ENCODE measurements at regions not wholly inside any gene's neighbourhood (a gene's known extent, or its start where the extent isn't known, plus 50 kb on each side); places are given as distances from the start of the nearest gene placed in this dataset.

- H3K4me3 ChIP-seq (ENCODE audit: low read depth, low read length) = no peak overlapping the region
- no peaks in the 10 kb centered on the region for H3K9me3 ChIP-seq (ENCODE audit: control insufficient read depth, insufficient read depth, low read depth, low read length)
- TF ChIP-seq SALL2 (tag by site-specific recombination; IDR thresholded peaks at IDR 0.05; ENCODE audit: borderline replicate concordance) (no peak), TCF7L2 (IDR thresholded peaks at IDR 0.05; ENCODE audit: borderline replicate concordance, low read depth, low read length) (no peak)
- ChIA-PET CTCF (interaction anchor here (0.7 kb wide), 1 partner anchor 522 kb away, joined by 3 read pairs; no protein-coding TSS in a partner anchor), POLR2A (no interaction called here)
- H3K4me1 ChIP-seq (ENCODE audit: control insufficient read depth, insufficient read depth, low read length) = no peaks in the 10 kb centered on the region
- H3K36me3 ChIP-seq (ENCODE audit: control insufficient read depth in 2 of 2, insufficient read depth in 1 of 2, low read length in 2 of 2) = no peaks in the 10 kb centered on the region
- no peak overlapping the region for H3K27ac ChIP-seq (ENCODE audit: extremely low read depth, low read depth, low read length)
Measured at GRCh38 chr2:16466821-16467151, 198.8 kb downstream of the CYRIA start.

- Histone ChIP-seq H3K27ac (ENCODE audit: extremely low read depth, low read depth, low read length) (no peak overlapping the region), H3K4me1 (ENCODE audit: control insufficient read depth, insufficient read depth, low read length) (no peaks in the 10 kb centered on the region), H3K9me3 (ENCODE audit: control insufficient read depth, insufficient read depth, low read depth, low read length) (no peaks in the 10 kb centered on the region), H3K4me3 (ENCODE audit: low read depth, low read length) (no peak overlapping the region), H3K36me3 (ENCODE audit: control insufficient read depth in 2 of 2, insufficient read depth in 1 of 2, low read length in 2 of 2) (no peaks in the 10 kb centered on the region)
- POLR2A ChIA-PET = no interaction called here
- TF ChIP-seq ZNF76 (tag by site-specific recombination; IDR thresholded peaks at IDR 0.05; ENCODE audit: borderline replicate concordance, low read depth) (no peak), ZNF248 (tag by site-specific recombination; IDR thresholded peaks at IDR 0.05) (no peak)
- CTCF ChIA-PET = interaction anchor here (0.7 kb wide), 1 partner anchor 522 kb away, joined by 3 read pairs; no protein-coding TSS in a partner anchor
Measured at GRCh38 chr2:16466133-16466820, 199.4 kb downstream of the CYRIA start.

GRCh38 chr2:16464641-16465040, 201.0 kb downstream of the CYRIA start:
- no peaks in the 10 kb centered on the region for H3K36me3 ChIP-seq (ENCODE audit: control insufficient read depth in 2 of 2, insufficient read depth in 1 of 2, low read length in 2 of 2)
- H3K4me3 ChIP-seq (ENCODE audit: low read depth, low read length) = no peak overlapping the region
- ChIA-PET CTCF (no interaction called here), POLR2A (no interaction called here)
- no peaks in the 10 kb centered on the region for H3K9me3 ChIP-seq (ENCODE audit: control insufficient read depth, insufficient read depth, low read depth, low read length)
- no peak overlapping the region for H3K27ac ChIP-seq (ENCODE audit: extremely low read depth, low read depth, low read length)
- TF ChIP-seq ZNF366 (tag by site-specific recombination; conservative IDR thresholded peaks at IDR 0.05) = no peak
- no peak for TF ChIP-seq ZBTB17 (tag by site-specific recombination; IDR thresholded peaks at IDR 0.05)
- TF ChIP-seq ZSCAN16 (tag by site-specific recombination; IDR thresholded peaks at IDR 0.05) = no peak
- TF ChIP-seq GFI1B (tag by site-specific recombination; IDR thresholded peaks at IDR 0.05) = no peak
- no peak for TF ChIP-seq ZNF473 (tag by site-specific recombination; IDR thresholded peaks at IDR 0.05)
- no peak for TF ChIP-seq ZNF426 (tag by site-specific recombination; IDR thresholded peaks at IDR 0.05)
- no peak for TF ChIP-seq ZFP37 (tag by site-specific recombination; IDR thresholded peaks at IDR 0.05)
- TF ChIP-seq ZNF223 (tag by site-specific recombination; IDR thresholded peaks at IDR 0.05) = no peak
- TF ChIP-seq ZNF23 (tag by site-specific recombination; IDR thresholded peaks at IDR 0.05; ENCODE audit: borderline replicate concordance) = no peak
- TF ChIP-seq ZNF132 (tag by site-specific recombination; IDR thresholded peaks at IDR 0.05; ENCODE audit: borderline replicate concordance) = no peak
- no peak for TF ChIP-seq ZNF302 (tag by site-specific recombination; IDR thresholded peaks at IDR 0.05; ENCODE audit: low read depth)
- no peak for TF ChIP-seq ZEB2 (tag by site-specific recombination; IDR thresholded peaks at IDR 0.05)
- TF ChIP-seq GLI4 (tag by site-specific recombination; IDR thresholded peaks at IDR 0.05) = no peak
- H3K4me1 ChIP-seq (ENCODE audit: control insufficient read depth, insufficient read depth, low read length) = no peaks in the 10 kb centered on the region

- H3K4me1 ChIP-seq (ENCODE audit: control insufficient read depth, insufficient read depth, low read length) = no peaks in the 10 kb centered on the region
- H3K4me3 ChIP-seq (ENCODE audit: low read depth, low read length) = no peak overlapping the region
- no peaks in the 10 kb centered on the region for H3K36me3 ChIP-seq (ENCODE audit: control insufficient read depth in 2 of 2, insufficient read depth in 1 of 2, low read length in 2 of 2)
- ChIA-PET POLR2A (no interaction called here), CTCF (interaction anchor here (1.2 kb wide), 1 partner anchor 181 kb away, joined by 3 read pairs; no protein-coding TSS in a partner anchor)
- no peak overlapping the region for H3K27ac ChIP-seq (ENCODE audit: extremely low read depth, low read depth, low read length)
- no peaks in the 10 kb centered on the region for H3K9me3 ChIP-seq (ENCODE audit: control insufficient read depth, insufficient read depth, low read depth, low read length)
- no peak for TF ChIP-seq ZNF596 (tag by site-specific recombination; IDR thresholded peaks at IDR 0.05)
- no peak for TF ChIP-seq ZNF670 (tag by site-specific recombination; IDR thresholded peaks at IDR 0.05; ENCODE audit: low read depth)
- TF ChIP-seq GLIS1 (tag by site-specific recombination; IDR thresholded peaks at IDR 0.05) = no peak
- TF ChIP-seq ZSCAN16 (tag by site-specific recombination; IDR thresholded peaks at IDR 0.05) = no peak
- no peak for TF ChIP-seq ZNF449 (tag by site-specific recombination; IDR thresholded peaks at IDR 0.05)
- no peak for TF ChIP-seq GLIS2 (tag by site-specific recombination; IDR thresholded peaks at IDR 0.05)
- no peak for TF ChIP-seq ZFP69B (tag by site-specific recombination; IDR thresholded peaks at IDR 0.05)
- no peak for TF ChIP-seq PRDM1 (tag by site-specific recombination; IDR thresholded peaks at IDR 0.05)
- no peak for TF ChIP-seq ZFP41 (tag by site-specific recombination; IDR thresholded peaks at IDR 0.05; ENCODE audit: borderline replicate concordance)
- TF ChIP-seq ZBTB10 (tag by site-specific recombination; IDR thresholded peaks at IDR 0.05) = no peak
- no peak for TF ChIP-seq ZNF169 (tag by site-specific recombination; IDR thresholded peaks at IDR 0.05)
Measured at GRCh38 chr2:16462958-16463357, 202.7 kb downstream of the CYRIA start.
